Stimulated activated effector memory CD8-positive, alpha-beta T cell treated with anti-CD3 and anti-CD28 coated beads, Interleukin-12 subunit alpha, Interleukin-12 subunit beta, amount 100 ng/mL, for 72 hours (primary cell): ENCODE measurements at regions not wholly inside any gene's neighbourhood (a gene's known extent, or its start where the extent isn't known, plus 50 kb on each side); places are given as distances from the start of the nearest gene placed in this dataset.

Source experiments
- ATAC-seq: fragments of 150-1000 bp; cut with Tn5 transposase; 2 replicates; pipeline ENCODE4 v1.10.0; 2021
- DNase-seq, 2 donors: peaks; one replicate each; pipeline ENCODE4 v3.0.0; 2021 to 2022; ENCODE audit warnings: low spot score in 2 of 2
- H3K27ac Mint-ChIP-seq: one replicate; pipeline ENCODE4 v1.8.0; 2022; ENCODE audit warnings: mild to moderate bottlenecking, mixed read lengths
- H3K36me3 Mint-ChIP-seq: one replicate; pipeline ENCODE4 v1.8.0; 2022; ENCODE audit warnings: mild to moderate bottlenecking, mixed read lengths
- H3K4me1 Mint-ChIP-seq: one replicate; pipeline ENCODE4 v1.8.0; 2022; ENCODE audit warnings: mixed read lengths
- H3K4me3 Mint-ChIP-seq: one replicate; pipeline ENCODE4 v1.8.0; 2022; ENCODE audit warnings: mild to moderate bottlenecking, mixed read lengths
- H3K9me3 Mint-ChIP-seq: one replicate; pipeline ENCODE4 v1.8.0; 2022; ENCODE audit warnings: mixed read lengths

GRCh38 chr3:159792070-159792469 is 196.6 kb upstream of the IL12A start:
- DNase-seq (no peak), ATAC-seq (no peak)
- Mint-ChIP-seq H3K4me1 (no peaks in the 10 kb centered on the region), H3K36me3 (no peaks in the 10 kb centered on the region), H3K9me3 (no peaks in the 10 kb centered on the region), H3K4me3 (no peak overlapping the region), H3K27ac (no peak overlapping the region)

GRCh38 chr3:159795042-159795441 is 193.6 kb upstream of the IL12A start:
- H3K36me3 Mint-ChIP-seq: no peaks in the 10 kb centered on the region
- no peak for ATAC-seq
- DNase-seq: no peak
- H3K4me3 Mint-ChIP-seq: no peak overlapping the region
- H3K9me3 Mint-ChIP-seq: no peaks in the 10 kb centered on the region
- no peak overlapping the region for H3K27ac Mint-ChIP-seq
- no peaks in the 10 kb centered on the region for H3K4me1 Mint-ChIP-seq

- Mint-ChIP-seq H3K4me3 (no peak overlapping the region), H3K9me3 (no peaks in the 10 kb centered on the region), H3K27ac (no peak overlapping the region), H3K4me1 (no peaks in the 10 kb centered on the region), H3K36me3 (no peaks in the 10 kb centered on the region)
- DNase-seq (no peak), ATAC-seq (no peak)
Measured at GRCh38 chr3:159795681-159796175, 192.9 kb upstream of the IL12A start.

GRCh38 chr3:159796226-159796625 is 192.4 kb upstream of the IL12A start:
- no peaks in the 10 kb centered on the region for H3K4me1 Mint-ChIP-seq
- H3K4me3 Mint-ChIP-seq: no peak overlapping the region
- ATAC-seq (no peak), DNase-seq (no peak)
- no peaks in the 10 kb centered on the region for H3K9me3 Mint-ChIP-seq
- no peaks in the 10 kb centered on the region for H3K36me3 Mint-ChIP-seq
- no peak overlapping the region for H3K27ac Mint-ChIP-seq

GRCh38 chr3:159796744-159797143 is 191.9 kb upstream of the IL12A start:
- Mint-ChIP-seq H3K36me3 (no peaks in the 10 kb centered on the region), H3K9me3 (no peaks in the 10 kb centered on the region), H3K4me1 (no peaks in the 10 kb centered on the region), H3K4me3 (no peak overlapping the region), H3K27ac (no peak overlapping the region)
- DNase-seq (no peak), ATAC-seq (no peak)

GRCh38 chr3:159797771-159798170 is 190.9 kb upstream of the IL12A start:
- no peaks in the 10 kb centered on the region for H3K36me3 Mint-ChIP-seq
- no peak for ATAC-seq
- H3K4me1 Mint-ChIP-seq: no peaks in the 10 kb centered on the region
- no peak for DNase-seq
- H3K27ac Mint-ChIP-seq: no peak overlapping the region
- no peak overlapping the region for H3K4me3 Mint-ChIP-seq
- no peaks in the 10 kb centered on the region for H3K9me3 Mint-ChIP-seq

GRCh38 chr3:159798951-159799350 is 189.7 kb upstream of the IL12A start:
- no peaks in the 10 kb centered on the region for H3K9me3 Mint-ChIP-seq
- H3K36me3 Mint-ChIP-seq: no peaks in the 10 kb centered on the region
- DNase-seq (no peak), ATAC-seq (no peak)
- H3K27ac Mint-ChIP-seq: no peak overlapping the region
- no peaks in the 10 kb centered on the region for H3K4me1 Mint-ChIP-seq
- no peak overlapping the region for H3K4me3 Mint-ChIP-seq

- H3K4me3 Mint-ChIP-seq: no peak overlapping the region
- H3K36me3 Mint-ChIP-seq: no peaks in the 10 kb centered on the region
- ATAC-seq (no peak), DNase-seq (no peak)
- H3K4me1 Mint-ChIP-seq: no peaks in the 10 kb centered on the region
- no peaks in the 10 kb centered on the region for H3K9me3 Mint-ChIP-seq
- H3K27ac Mint-ChIP-seq: no peak overlapping the region
Measured at GRCh38 chr3:159800434-159801155, 188.0 kb upstream of the IL12A start.

- Mint-ChIP-seq H3K9me3 (no peaks in the 10 kb centered on the region), H3K27ac (no peak overlapping the region), H3K36me3 (no peaks in the 10 kb centered on the region), H3K4me1 (no peaks in the 10 kb centered on the region), H3K4me3 (no peak overlapping the region)
- DNase-seq: no peak
- ATAC-seq: no peak
Measured at GRCh38 chr3:159802864-159803263, 185.8 kb upstream of the IL12A start.

GRCh38 chr3:159803459-159803858 is 185.2 kb upstream of the IL12A start:
- no peaks in the 10 kb centered on the region for H3K36me3 Mint-ChIP-seq
- H3K27ac Mint-ChIP-seq: no peak overlapping the region
- H3K9me3 Mint-ChIP-seq: no peaks in the 10 kb centered on the region
- no peak overlapping the region for H3K4me3 Mint-ChIP-seq
- ATAC-seq: no peak
- no peaks in the 10 kb centered on the region for H3K4me1 Mint-ChIP-seq
- DNase-seq: no peak

- Mint-ChIP-seq H3K36me3 (no peaks in the 10 kb centered on the region), H3K4me3 (no peak overlapping the region), H3K9me3 (no peaks in the 10 kb centered on the region), H3K27ac (no peak overlapping the region), H3K4me1 (no peaks in the 10 kb centered on the region)
- DNase-seq (no peak), ATAC-seq (peak; percentile 58)
Measured at GRCh38 chr3:159804726-159805410, 183.8 kb upstream of the IL12A start.

- no peak overlapping the region for H3K27ac Mint-ChIP-seq
- H3K4me1 Mint-ChIP-seq: no peaks in the 10 kb centered on the region
- H3K4me3 Mint-ChIP-seq: no peak overlapping the region
- ATAC-seq (no peak), DNase-seq (no peak)
- H3K36me3 Mint-ChIP-seq: no peaks in the 10 kb centered on the region
- H3K9me3 Mint-ChIP-seq: no peaks in the 10 kb centered on the region
Measured at GRCh38 chr3:159805411-159805772, 183.2 kb upstream of the IL12A start.

GRCh38 chr3:159806412-159806811 is 182.2 kb upstream of the IL12A start:
- H3K4me1 Mint-ChIP-seq: no peaks in the 10 kb centered on the region
- no peak for ATAC-seq
- H3K9me3 Mint-ChIP-seq: no peaks in the 10 kb centered on the region
- no peak overlapping the region for H3K4me3 Mint-ChIP-seq
- no peak for DNase-seq
- H3K27ac Mint-ChIP-seq: no peak overlapping the region
- H3K36me3 Mint-ChIP-seq: no peaks in the 10 kb centered on the region

- no peak overlapping the region for H3K27ac Mint-ChIP-seq
Measured at GRCh38 chr3:159807137-159808040, 181.2 kb upstream of the IL12A start.

GRCh38 chr3:159813822-159814531 is 174.7 kb upstream of the IL12A start:
- ATAC-seq (peak; percentile 19), DNase-seq (no peak)
- Mint-ChIP-seq H3K36me3 (no peaks in the 10 kb centered on the region), H3K9me3 (no peaks in the 10 kb centered on the region), H3K4me1 (no peaks in the 10 kb centered on the region), H3K27ac (no peak overlapping the region), H3K4me3 (no peak overlapping the region)

More at GRCh38 chr3:159807137-159808040, 181.2 kb upstream of the IL12A start:
- no peak overlapping the region for H3K4me3 Mint-ChIP-seq
- no peaks in the 10 kb centered on the region for H3K36me3 Mint-ChIP-seq
- H3K9me3 Mint-ChIP-seq: no peaks in the 10 kb centered on the region
- DNase-seq (no peak), ATAC-seq (no peak)
- no peaks in the 10 kb centered on the region for H3K4me1 Mint-ChIP-seq
